Activated CD4-positive, alpha-beta T cell treated with anti-CD3 and anti-CD28 coated beads, Interleukin-2, amount 50 U/mL, for 1 hour (primary cell): ENCODE measurements at regions not wholly inside any gene's neighbourhood (a gene's known extent, or its start where the extent isn't known, plus 50 kb on each side); places are given as distances from the start of the nearest gene placed in this dataset.
"Not testable (repeated sequence)": the region's sequence is repeated elsewhere in the genome, so short reads cannot be mapped to it uniquely, and the experiment has no call there.

Experiments used
- DNase-seq: peaks from one replicate; pipeline ENCODE4 v3.0.0-alpha.2; 2020

DNA sequence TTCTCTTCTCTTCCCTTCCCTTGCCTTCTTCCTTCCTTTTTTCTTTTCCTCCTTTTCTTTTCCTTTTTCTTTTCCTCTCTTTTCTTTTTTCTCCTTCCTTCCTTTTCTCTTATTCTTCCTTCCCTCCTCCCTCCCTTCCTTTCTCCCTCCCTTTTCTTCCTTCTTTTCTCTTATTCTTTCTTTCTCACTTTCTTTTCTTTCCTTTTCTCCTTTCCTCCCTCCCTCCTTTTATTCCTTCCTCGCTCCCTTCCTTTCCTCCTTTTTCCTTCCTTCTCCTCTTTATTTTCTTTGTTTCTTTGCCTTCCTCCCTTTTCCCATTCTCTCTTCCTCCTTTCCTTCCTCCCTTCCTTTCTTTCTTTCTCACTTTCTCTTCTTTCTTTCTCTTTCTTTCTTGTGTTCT, 146.1 kb downstream of the ZNF92 start:
- DNase-seq = not testable (repeated sequence)

GRCh38 chr7:65545465-65546161, 172.0 kb downstream of the ZNF92 start:
- not testable (repeated sequence) for DNase-seq

GRCh38 chr7:65549589-65550443, 176.2 kb downstream of the ZNF92 start:
- DNase-seq = not testable (repeated sequence)

GRCh38 chr7:65550444-65550809, 176.8 kb downstream of the ZNF92 start:
- not testable (repeated sequence) for DNase-seq

GRCh38 chr7:65551042-65551441, 177.4 kb downstream of the ZNF92 start:
- not testable (repeated sequence) for DNase-seq

DNA sequence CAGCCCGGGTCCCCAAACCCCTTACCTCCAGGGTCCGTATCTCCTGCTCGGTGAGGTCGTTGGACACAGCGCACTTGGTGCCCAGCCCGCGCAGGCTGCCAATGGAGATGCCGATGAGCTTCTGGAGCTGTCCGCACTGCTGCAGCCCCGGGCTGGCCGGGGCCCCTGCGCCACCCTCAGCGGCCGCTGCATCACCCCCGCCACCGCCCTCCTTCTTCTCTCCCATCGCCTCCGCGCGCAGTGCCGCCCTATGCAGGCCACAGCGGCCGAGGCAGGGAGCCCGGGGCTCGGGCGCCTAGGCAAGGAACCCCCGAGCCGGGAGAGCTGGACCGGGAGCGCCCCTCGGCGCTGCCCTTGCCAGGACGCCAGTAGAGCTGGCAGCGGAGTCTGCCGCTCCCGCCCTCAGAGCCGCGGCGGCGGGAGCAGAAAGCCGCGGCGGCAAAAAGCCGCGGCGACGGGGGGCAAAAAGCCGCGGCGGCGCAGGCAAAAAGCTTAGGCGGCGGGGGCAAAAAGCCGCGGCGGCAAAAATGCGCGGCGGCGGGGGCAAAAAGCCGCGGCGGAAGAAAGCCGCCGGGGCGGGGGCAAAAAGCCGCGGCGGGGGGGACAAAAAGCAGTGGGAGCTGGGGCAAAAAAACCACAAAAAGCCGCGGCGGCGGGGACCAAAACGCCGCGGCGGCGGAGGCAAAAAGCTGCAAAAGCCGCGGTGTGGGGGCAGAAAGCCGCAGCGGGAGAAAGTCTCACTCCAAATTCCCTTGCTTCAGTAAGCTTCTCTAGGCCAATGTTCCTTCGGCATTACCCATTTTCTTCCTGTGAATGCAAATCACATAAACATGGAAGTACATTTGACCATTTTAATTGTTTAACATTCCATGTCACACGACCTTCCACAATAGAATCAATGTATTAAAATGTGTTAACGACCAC, 181.2 kb downstream of the ZNF92 start:
- not testable (repeated sequence) for DNase-seq

DNA sequence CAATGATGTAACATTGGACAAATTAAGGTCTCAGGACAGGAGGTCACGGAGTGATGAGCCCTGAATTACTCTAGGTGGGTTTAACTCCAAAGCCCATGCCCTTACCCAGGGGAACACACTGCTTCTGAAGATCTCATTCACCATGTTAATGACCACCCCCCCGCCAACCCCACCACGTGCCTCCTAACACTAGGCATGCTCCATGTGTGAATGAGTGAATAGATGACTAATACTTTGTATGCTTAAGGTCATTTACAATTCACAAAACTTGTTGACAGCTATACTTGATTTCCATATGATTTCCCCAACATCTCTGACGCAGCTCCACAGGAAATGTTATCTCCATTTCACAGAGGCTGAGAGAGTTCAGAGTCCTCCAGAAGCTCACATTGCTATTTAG, 184.9 kb downstream of the ZNF92 start:
- DNase-seq = not testable (repeated sequence)

- DNase-seq = not testable (repeated sequence)
Measured at GRCh38 chr7:65561786-65562372, 188.2 kb downstream of the ZNF92 start.

DNA sequence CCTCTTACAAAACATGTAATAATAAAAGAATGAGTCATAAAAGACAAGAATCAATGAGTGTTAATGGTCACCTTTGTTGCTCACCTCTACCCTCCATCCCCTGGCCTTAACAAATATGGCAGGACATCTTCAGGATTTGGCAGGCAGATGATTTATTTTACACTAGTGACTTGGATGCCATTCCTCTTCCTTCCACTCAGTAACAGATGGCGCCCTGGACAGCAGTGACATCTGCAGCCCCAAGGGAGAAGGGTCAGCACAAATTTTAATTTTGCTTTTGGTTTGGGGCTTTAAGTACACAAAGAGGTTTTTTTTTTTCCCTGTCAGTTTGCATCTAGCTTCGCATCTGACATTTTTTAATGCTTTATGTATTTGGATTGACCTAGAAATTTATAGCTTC, 188.9 kb downstream of the ZNF92 start:
- DNase-seq = not testable (repeated sequence)

DNA sequence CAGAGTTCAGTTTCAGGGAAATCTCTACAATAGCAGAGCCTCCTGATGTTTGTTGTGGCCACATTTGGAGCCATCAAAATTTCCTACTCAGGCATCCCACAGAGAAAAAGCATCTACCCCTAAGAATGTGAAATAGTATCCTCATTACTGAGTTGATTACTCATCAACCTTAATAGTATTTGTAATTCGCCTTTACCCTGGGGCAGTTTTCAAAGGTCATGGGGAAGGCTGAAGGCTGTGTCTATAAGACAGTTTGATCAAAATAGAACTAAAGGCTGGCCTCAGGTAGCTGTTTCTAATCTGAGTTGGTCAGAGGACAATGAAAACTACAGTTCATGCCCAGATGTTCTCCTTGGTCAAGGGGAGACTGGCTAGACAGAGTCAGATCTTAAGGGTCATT, 189.7 kb downstream of the ZNF92 start:
- DNase-seq = not testable (repeated sequence)

- DNase-seq = not testable (repeated sequence)
Measured at GRCh38 chr7:65568226-65568625, 194.6 kb downstream of the ZNF92 start.

DNA sequence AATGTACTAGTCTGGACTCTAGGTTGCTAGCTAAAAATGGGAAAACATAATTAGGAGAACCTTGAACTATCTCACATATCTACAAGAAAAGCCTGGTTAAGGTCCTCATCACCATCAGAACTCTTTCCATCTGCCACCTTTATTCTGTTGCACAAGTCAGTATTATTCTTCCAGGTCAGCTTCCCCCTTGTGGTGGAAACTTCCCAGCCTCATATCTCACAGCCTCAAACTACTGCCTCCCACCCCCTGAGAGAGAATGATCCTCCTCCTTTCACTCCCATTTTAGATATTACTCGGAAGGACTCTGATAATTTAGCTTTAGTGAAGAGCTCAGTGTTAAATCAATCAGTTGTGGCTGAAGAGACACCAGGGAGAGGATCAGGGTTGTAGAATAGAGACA, 197.3 kb downstream of the ZNF92 start:
- not testable (repeated sequence) for DNase-seq

DNA sequence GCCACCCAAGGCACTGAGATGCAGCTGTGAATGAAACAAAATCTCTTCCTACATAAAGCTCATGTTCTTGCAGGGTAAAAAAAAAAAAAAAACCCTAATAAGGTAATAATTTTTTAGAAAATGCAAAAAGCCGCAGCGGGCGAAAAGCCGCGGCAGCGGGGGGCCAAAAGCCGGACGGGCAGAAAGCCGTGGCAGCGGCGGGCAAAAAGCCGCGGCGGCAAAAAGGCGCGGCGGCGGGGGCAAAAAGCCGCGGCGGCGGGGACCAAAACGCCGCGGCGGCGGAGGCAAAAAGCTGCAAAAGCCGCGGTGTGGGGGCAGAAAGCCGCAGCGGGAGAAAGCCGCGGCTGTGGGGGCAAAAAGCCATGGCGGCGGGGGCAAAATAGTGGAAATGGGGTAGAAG, 198.9 kb downstream of the ZNF92 start:
- DNase-seq = not testable (repeated sequence)

DNA sequence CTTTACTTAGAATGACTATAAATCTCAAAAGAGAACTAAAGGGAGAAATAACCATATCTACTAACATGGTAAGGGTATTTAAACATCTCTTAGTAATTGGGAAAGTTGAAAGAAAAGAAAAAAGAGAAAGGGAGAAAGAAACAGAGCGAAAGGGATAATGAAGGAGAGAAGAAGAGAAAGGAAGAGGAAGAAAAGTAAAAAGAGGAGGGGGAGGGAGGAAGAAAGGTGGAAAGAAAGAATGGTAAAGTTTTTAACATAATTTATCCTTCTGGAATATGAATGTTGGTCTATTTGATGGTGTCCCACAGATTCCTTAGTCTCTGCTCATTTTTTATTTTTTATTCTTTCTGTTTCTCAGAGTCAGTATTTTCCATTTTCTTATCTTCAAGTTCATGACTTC, 202.7 kb downstream of the ZNF92 start:
- not testable (repeated sequence) for DNase-seq

DNA sequence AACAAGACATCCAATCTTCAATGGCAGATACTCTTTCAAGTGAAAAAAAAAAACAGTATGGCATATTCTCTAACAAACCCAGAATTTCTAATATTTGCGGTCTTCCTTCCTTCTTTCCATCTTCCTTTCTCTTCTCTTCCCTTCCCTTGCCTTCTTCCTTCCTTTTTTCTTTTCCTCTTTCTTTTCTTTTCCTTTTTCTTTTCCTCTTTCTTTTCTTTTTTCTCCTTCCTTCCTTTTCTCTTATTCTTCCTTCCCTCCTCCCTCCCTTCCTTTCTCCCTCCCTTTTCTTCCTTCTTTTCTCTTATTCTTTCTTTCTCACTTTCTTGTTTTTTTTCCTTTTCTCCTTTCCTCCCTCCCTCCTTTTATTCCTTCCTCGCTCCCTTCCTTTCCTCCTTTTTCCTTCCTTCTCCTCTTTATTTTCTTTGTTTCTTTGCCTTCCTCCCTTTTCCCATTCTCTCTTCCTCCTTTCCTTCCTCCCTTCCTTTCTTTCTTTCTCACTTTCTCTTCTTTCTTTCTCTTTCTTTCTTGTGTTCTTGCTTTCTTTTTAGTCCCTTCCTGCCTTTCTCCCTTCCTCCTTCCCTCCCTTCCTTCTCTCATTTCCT, 209.0 kb downstream of the ZNF92 start:
- DNase-seq = not testable (repeated sequence)

DNA sequence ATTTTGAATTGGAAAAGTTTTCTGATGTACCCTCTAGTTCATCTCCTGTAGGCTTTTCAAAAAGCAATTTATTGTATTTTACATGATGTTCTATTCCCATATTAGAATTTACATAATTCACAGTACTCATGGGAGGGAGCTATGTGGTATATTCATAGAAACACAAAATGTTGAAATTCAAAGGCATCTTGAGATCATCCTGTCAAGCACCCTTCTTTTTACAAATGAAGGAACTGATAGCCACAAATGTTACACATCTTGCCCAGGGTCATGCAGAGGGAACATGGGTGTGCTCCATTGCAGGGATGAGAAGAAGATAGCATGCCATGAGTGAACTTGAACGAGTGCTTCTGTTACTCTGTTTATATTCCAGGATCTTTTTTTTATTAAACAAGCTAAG, 228.8 kb downstream of the ZNF92 start:
- DNase-seq = not testable (repeated sequence)

DNA sequence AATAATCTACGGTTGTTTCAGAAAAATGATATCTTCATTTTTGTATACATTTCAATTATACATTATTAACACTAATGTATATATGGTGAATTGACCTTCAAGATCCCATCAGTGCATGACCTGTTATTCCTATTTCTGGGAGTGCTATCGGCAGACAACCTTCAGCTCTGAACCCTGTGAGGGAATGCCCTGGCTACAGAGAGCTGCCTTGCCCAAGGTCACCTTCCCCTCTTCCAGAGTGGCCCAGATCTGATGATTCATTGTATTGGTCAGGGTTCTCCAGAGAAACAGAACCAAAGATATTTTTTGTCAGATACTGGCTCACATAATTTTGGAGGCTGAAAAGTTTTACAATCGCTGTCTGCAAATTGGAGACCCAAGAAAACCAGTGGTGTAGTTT, 235.5 kb downstream of the ZNF92 start:
- DNase-seq = no peak

DNA sequence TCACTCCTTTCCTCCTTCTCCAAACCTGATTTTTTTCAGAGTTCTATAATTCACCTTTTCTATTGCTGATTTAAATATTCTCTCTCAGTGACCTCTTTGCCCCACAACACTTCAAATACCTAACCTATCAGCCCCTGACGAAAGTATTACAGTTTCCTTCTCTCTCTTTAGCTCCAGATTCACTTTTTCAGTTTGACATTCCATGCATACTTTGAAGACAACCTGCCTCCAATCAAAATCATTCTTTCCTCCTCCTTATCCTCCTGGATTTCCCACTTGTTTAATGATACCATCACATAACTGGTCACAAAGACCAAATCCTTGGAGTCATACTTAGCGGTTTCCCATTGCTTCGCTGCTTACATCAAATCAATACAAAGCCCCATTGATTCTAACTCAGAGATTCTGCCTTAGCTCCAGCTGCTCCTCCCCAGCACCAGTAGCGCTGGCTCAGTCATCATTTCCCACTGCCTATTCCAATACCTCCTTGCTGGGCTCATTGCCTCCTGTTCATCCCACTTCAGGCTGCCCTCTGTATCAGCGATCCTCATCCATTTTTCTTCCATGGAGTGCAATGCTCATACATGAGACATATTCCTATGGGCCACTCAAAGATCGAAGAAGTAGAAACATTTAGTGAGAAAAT, 240.1 kb downstream of the ZNF92 start:
- not testable (repeated sequence) for DNase-seq

DNA sequence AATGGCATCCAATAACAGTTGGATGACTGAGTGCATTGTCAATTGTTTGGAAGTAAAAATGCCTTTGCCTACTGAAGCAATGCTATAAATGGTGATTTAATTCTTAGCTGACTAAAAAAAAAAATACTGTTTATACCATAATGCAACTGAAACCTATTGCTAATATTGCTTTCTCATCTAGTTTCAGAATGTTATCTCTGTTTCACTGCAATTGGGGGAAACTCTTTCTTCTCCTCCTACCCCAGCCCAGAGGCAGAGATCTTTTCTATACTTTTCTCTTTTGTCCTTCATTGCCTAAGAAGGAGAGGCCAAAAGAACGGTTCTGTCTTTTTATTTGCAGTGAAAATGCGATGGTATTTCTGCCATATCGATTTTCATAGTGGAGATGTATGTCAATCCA, 242.5 kb downstream of the ZNF92 start:
- not testable (repeated sequence) for DNase-seq

GRCh38 chr7:65620216-65620615, 246.6 kb downstream of the ZNF92 start:
- DNase-seq = not testable (repeated sequence)

DNA sequence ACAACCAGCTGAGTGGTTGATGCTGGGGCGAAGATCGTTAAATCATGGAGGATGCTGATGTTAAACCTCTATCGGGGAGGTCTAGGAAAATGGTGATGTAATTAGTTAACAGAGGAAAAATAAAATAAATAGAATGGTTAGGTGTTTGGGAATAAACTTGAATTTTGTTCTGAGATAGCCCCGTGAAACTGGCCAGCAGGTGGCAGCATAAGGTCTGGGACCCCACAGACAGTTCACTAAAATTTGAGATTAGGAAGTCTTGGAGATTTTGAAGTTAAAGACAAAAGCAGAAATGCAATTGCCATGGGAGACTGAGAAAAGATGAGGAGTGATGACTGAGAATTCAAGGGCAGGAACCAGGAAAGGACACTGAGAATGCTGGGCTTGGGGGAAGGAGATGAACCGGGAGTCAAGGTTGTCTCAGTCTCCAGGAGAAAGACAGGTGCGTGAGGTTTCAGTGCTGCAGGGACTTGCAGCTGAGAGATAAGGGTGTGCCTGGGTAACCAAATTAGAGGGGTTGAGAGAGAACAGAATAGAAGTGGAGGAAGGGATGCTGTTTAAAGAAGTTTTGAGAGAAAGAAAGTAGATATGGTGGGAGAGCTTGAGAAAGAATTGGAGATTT, 248.0 kb downstream of the ZNF92 start:
- DNase-seq = peak; percentile 23
